Astrocyte (in vitro differentiated cells and primary cell): ENCODE measurements at regions not wholly inside any gene's neighbourhood (a gene's known extent, or its start where the extent isn't known, plus 50 kb on each side); places are given as distances from the start of the nearest gene placed in this dataset. TPM values are rescaled to one million over a fixed set of nuclear protein-coding genes. Genes with fewer than 3 reads are reported as not detected.

Experiments
- DNase-seq: peaks from one replicate; pipeline ENCODE4 v3.0.0-alpha.2; 2010; ENCODE audit warnings: low read depth
- FAIRE-seq: peaks from 2 replicates; lab custom pipeline; 2011; peaks lifted over from hg19 to GRCh38; lab: Jason Lieb, UNC
- H2AFZ ChIP-seq: 2 replicates; pipeline ENCODE4 v1.6.0; 2012; ENCODE audit warnings: low read depth, low read length, inconsistent platforms
- H3K27ac ChIP-seq: 2 replicates; pipeline ENCODE4 v1.5.1; 2011; ENCODE audit warnings: low read depth, low read length, inconsistent platforms
- H3K27me3 ChIP-seq: 2 replicates; pipeline ENCODE4 v1.6.0; 2011; ENCODE audit warnings: low read length, inconsistent platforms; ENCODE audit not compliant: insufficient read depth
- H3K36me3 ChIP-seq: 2 replicates; pipeline ENCODE4 v1.5.1; 2011; ENCODE audit warnings: low read length, inconsistent platforms; ENCODE audit not compliant: insufficient read depth
- H3K4me1 ChIP-seq: 2 replicates; pipeline ENCODE4 v1.5.1; 2011; ENCODE audit warnings: low read length, inconsistent platforms; ENCODE audit not compliant: insufficient read depth
- H3K4me2 ChIP-seq: 2 replicates; pipeline ENCODE4 v1.6.0; 2012; ENCODE audit warnings: low read length, inconsistent platforms
- H3K4me3 ChIP-seq: 2 replicates; pipeline ENCODE4 v1.5.1; 2011; ENCODE audit warnings: low read depth, mild to moderate bottlenecking, low read length, inconsistent platforms; ENCODE audit not compliant: insufficient read depth
- H3K79me2 ChIP-seq: 2 replicates; pipeline ENCODE4 v1.6.0; 2012; ENCODE audit warnings: mild to moderate bottlenecking, low read length, inconsistent platforms; ENCODE audit not compliant: insufficient read depth
- H3K9ac ChIP-seq: 2 replicates; pipeline ENCODE4 v1.6.0; 2012; ENCODE audit warnings: mild to moderate bottlenecking, low read length, inconsistent platforms
- H3K9me3 ChIP-seq: 2 replicates; pipeline ENCODE4 v1.5.1; 2012; ENCODE audit warnings: low read depth, mild to moderate bottlenecking, low read length, inconsistent platforms; ENCODE audit not compliant: insufficient read depth
- H4K20me1 ChIP-seq: 2 replicates; pipeline ENCODE4 v1.6.0; 2012; ENCODE audit warnings: low read length, inconsistent platforms; ENCODE audit not compliant: insufficient read depth
- H3K27ac Mint-ChIP-seq: one replicate; pipeline ENCODE4 v1.8.0; 2021; ENCODE audit warnings: mild to moderate bottlenecking, mixed read lengths; ENCODE audit not compliant: unreplicated experiment
- H3K27me3 Mint-ChIP-seq: one replicate; pipeline ENCODE4 v1.8.0; 2021; ENCODE audit warnings: low read depth, mixed read lengths; ENCODE audit not compliant: unreplicated experiment
- H3K36me3 Mint-ChIP-seq: one replicate; pipeline ENCODE4 v1.8.0; 2021; ENCODE audit warnings: low read depth, mixed read lengths; ENCODE audit not compliant: unreplicated experiment
- H3K4me1 Mint-ChIP-seq: one replicate; pipeline ENCODE4 v1.8.0; 2021; ENCODE audit warnings: low read depth, mixed read lengths; ENCODE audit not compliant: unreplicated experiment
- H3K4me3 Mint-ChIP-seq: one replicate; pipeline ENCODE4 v1.8.0; 2021; ENCODE audit warnings: mild to moderate bottlenecking, moderate library complexity, mixed read lengths; ENCODE audit not compliant: unreplicated experiment
- H3K9me3 Mint-ChIP-seq: one replicate; pipeline ENCODE4 v1.8.0; 2021; ENCODE audit warnings: mild to moderate bottlenecking, mixed read lengths; ENCODE audit not compliant: unreplicated experiment
- CTCF ChIP-seq: IDR thresholded peaks from 2 replicates; pipeline ENCODE4 v1.5.1; 2011; ENCODE audit warnings: low read depth, mild to moderate bottlenecking, inconsistent platforms, low read length, moderate library complexity; ENCODE audit not compliant: insufficient read depth
- EZH2 ChIP-seq: IDR thresholded peaks from 2 replicates; pipeline ENCODE4 v1.6.1; 2012; ENCODE audit warnings: mild to moderate bottlenecking, low read length, inconsistent platforms; ENCODE audit not compliant: insufficient read depth
- microRNA-seq: library from miRNA; unstranded; fragments of <30 nt; microRNA quantifications from one replicate; pipeline ENCODE4 v1.2.0, GENCODE V29; 2020

GRCh38 chr6:19782588-19782987 is 54.6 kb upstream of the ID4 start:
- Mint-ChIP-seq H3K4me3 (no peak overlapping the region), H3K9me3 (no peaks in the 10 kb centered on the region), H3K27me3 (no peaks in the 10 kb centered on the region), H3K36me3 (no peaks in the 10 kb centered on the region), H3K27ac (no peak overlapping the region), H3K4me1 (peaks cover 3% of the 10 kb centered on the region)
- no peaks in the 10 kb centered on the region for H3K27me3 ChIP-seq
- TF ChIP-seq CTCF (no peak), EZH2 (no peak)
- H3K9me3 ChIP-seq: no peaks in the 10 kb centered on the region
- H4K20me1 ChIP-seq: no peaks in the 10 kb centered on the region
- H3K79me2 ChIP-seq: no peaks in the 10 kb centered on the region
- no peak for DNase-seq
- no peak overlapping the region for H3K9ac ChIP-seq
- no peaks in the 10 kb centered on the region for H3K36me3 ChIP-seq
- H3K4me1 ChIP-seq: no peaks in the 10 kb centered on the region
- no peak overlapping the region for H3K4me3 ChIP-seq
- no peak overlapping the region for H3K4me2 ChIP-seq
- no peak for FAIRE-seq
- H2AFZ ChIP-seq: no peak overlapping the region
- H3K27ac ChIP-seq: no peak overlapping the region

Small RNA genes lying in the stretch of these regions (microRNA-seq; reads per million reads assigned to microRNA genes)
- gene MIR548A1: not detected
